Activated CD4-positive, alpha-beta T cell treated with anti-CD3 and anti-CD28 coated beads, Interleukin-2, amount 10 ng/mL, durations not matched to agents 7 days and 5 days (primary cell): ENCODE measurements at regions not wholly inside any gene's neighbourhood (a gene's known extent, or its start where the extent isn't known, plus 50 kb on each side); places are given as distances from the start of the nearest gene placed in this dataset.
"Not testable (repeated sequence)": the region's sequence is repeated elsewhere in the genome, so short reads cannot be mapped to it uniquely, and the experiment has no call there.

ENCODE experiments used
- CTCF ChIA-PET: fragments of 350-600 bp; sonication (Branson Sonifier 250); formaldehyde crosslinking; loops from one replicate; lab custom pipeline; 2021; ENCODE audit warnings: antibody characterized with exemption; lab: Charles Lee
- POLR2A ChIA-PET: fragments of 350-600 bp; sonication (Branson Sonifier 250); formaldehyde crosslinking; loops from one replicate; lab custom pipeline; 2021; ENCODE audit warnings: antibody characterized with exemption; lab: Charles Lee
- DNase-seq: peaks from one replicate; pipeline ENCODE4 v3.0.0-alpha.2; 2020
- H3K27ac Mint-ChIP-seq: one replicate; pipeline ENCODE4 v1.8.0; 2021; ENCODE audit warnings: mild to moderate bottlenecking, moderate library complexity, mixed read lengths
- H3K27me3 Mint-ChIP-seq: one replicate; pipeline ENCODE4 v1.8.0; 2021; ENCODE audit warnings: mixed read lengths
- H3K36me3 Mint-ChIP-seq: one replicate; pipeline ENCODE4 v1.8.0; 2021; ENCODE audit warnings: low read depth, mixed read lengths
- H3K4me1 Mint-ChIP-seq: one replicate; pipeline ENCODE4 v1.8.0; 2021; ENCODE audit warnings: mixed read lengths
- H3K4me3 Mint-ChIP-seq: one replicate; pipeline ENCODE4 v1.8.0; 2021; ENCODE audit warnings: mild to moderate bottlenecking, moderate library complexity, mixed read lengths
- H3K9me3 Mint-ChIP-seq: one replicate; pipeline ENCODE4 v1.8.0; 2021; ENCODE audit warnings: mixed read lengths

DNA sequence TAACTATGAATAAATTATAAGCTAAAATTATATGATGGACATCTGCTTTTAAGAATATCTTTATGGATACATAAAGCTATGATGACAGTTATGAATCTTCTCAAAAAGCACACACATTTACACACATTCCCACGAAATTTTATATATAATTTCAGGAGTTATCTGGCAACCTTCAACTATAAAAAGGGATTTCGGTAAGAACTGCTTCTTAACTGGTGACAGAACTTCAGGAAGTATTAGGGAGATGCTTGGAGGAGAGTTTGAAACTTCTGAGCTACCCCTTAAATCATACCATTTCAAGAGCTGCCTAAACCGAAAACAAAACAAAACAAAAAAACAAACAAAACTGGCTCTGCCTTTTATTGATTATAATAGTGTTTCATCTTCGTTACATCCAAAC is 399.4 kb downstream of the ZEB2 start:
- H3K9me3 Mint-ChIP-seq, result no peaks in the 10 kb centered on the region
- no peaks in the 10 kb centered on the region for H3K36me3 Mint-ChIP-seq
- no peak overlapping the region for H3K4me3 Mint-ChIP-seq
- ChIA-PET POLR2A (no interaction called here), CTCF (no interaction called here)
- H3K27me3 Mint-ChIP-seq, result no peaks in the 10 kb centered on the region
- DNase-seq, result no peak
- no peak overlapping the region for H3K27ac Mint-ChIP-seq
- H3K4me1 Mint-ChIP-seq, result no peaks in the 10 kb centered on the region

DNA sequence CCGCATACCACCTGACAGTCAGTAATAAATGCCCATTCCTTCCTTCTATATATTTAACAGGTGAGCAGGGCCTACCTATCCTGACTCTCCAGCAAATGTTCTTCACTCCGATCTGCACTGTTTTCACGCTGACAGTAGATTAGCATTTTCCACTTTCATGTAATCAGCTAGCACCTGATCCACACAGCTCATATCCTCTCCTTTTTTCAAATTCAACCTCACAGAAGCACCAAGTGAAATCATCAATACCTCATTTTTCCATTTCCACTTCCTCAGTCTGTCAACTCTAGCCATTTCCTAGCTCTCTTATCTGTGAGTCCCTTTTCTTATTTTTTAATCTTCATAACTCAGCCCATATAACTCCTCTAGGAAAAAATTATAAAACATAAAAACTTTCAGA is 402.8 kb downstream of the ZEB2 start:
- Mint-ChIP-seq H3K27ac (no peak overlapping the region), H3K36me3 (peaks cover under 1% of the 10 kb centered on the region), H3K4me3 (no peak overlapping the region), H3K9me3 (no peaks in the 10 kb centered on the region), H3K4me1 (no peaks in the 10 kb centered on the region), H3K27me3 (no peaks in the 10 kb centered on the region)
- CTCF ChIA-PET, result no interaction called here
- DNase-seq, result no peak
- POLR2A ChIA-PET, result interaction anchor here (0.7 kb wide), 1 partner anchor 21 kb away, joined by 4 read pairs; no protein-coding TSS in a partner anchor

DNA sequence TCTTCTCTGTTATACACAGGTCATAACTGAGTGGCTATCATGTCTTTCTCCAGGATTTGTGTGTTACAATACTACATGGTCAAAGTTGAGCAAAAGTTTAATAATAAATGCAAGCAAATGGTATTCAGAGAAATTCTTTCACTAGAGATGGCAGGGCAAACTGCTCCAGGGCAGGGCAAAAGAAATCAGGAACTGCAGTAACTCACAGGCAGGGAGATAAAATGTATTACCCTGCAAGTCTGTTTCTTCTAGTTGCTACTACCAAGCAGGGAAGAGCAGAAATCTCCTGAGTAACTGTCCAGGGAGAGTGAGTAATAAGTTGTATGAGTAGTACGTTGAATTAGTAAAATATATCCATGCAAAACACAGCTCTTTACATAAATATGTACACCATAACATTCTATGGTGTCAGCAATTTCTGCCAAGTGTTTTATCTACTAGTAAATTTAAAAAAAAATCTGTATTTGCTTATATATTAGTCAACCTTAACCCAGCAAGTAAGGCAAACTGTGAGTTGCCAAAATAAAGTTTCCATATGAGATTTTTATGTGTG is 404.1 kb downstream of the ZEB2 start:
- Mint-ChIP-seq H3K9me3 (no peaks in the 10 kb centered on the region), H3K4me3 (no peak overlapping the region), H3K27ac (no peak overlapping the region), H3K4me1 (no peaks in the 10 kb centered on the region), H3K36me3 (peaks cover 2% of the 10 kb centered on the region), H3K27me3 (no peaks in the 10 kb centered on the region)
- DNase-seq, result no peak
- CTCF ChIA-PET, result no interaction called here
- POLR2A ChIA-PET, result no interaction called here

DNA sequence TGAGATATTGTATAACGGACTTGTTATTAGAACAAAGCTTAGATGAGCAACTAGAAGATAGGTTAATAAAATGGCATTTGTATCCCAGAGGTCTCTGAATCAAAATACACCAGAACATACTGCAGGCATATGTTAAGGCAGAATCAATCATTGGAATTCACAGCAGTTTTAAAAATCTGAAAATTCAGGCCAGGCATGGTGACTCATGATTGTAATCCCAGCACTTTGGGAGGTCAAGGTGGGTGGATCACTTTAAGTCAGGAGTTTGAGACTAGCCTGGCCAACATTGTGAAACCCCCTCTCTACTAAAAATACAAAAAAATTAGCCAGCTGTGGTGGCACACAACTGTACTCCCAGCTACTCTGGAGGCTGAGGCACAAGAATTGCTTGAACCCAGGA is 405.2 kb downstream of the ZEB2 start:
- ChIA-PET POLR2A (no interaction called here), CTCF (no interaction called here)
- Mint-ChIP-seq H3K27ac (no peak overlapping the region), H3K9me3 (no peaks in the 10 kb centered on the region), H3K4me3 (no peak overlapping the region), H3K36me3 (peaks cover 4% of the 10 kb centered on the region), H3K4me1 (no peaks in the 10 kb centered on the region), H3K27me3 (no peaks in the 10 kb centered on the region)
- no peak for DNase-seq

DNA sequence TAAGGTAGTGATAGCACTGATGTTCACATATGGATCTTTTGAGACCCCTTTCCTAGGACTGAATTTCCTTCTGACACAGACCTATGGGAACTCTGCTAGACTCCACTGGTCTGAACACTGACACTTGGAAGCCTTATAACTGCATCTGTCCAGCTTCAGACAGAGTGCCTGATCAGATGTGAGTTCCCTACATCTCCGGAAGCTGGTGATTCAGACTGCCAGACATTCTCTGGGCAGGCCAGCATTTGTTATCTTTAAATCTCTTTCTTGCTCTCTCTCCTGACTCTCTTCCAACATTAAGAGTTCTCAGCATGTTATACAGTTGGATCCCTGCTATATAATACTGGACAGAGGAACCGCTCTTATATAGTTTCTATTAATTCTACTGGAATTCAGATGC is 408.5 kb downstream of the ZEB2 start:
- no peaks in the 10 kb centered on the region for H3K4me1 Mint-ChIP-seq
- H3K27ac Mint-ChIP-seq, result no peak overlapping the region
- peaks cover 12% of the 10 kb centered on the region for H3K9me3 Mint-ChIP-seq
- H3K4me3 Mint-ChIP-seq, result no peak overlapping the region
- ChIA-PET POLR2A (no interaction called here), CTCF (no interaction called here)
- H3K36me3 Mint-ChIP-seq, result peaks cover 4% of the 10 kb centered on the region
- no peak for DNase-seq
- no peaks in the 10 kb centered on the region for H3K27me3 Mint-ChIP-seq

DNA sequence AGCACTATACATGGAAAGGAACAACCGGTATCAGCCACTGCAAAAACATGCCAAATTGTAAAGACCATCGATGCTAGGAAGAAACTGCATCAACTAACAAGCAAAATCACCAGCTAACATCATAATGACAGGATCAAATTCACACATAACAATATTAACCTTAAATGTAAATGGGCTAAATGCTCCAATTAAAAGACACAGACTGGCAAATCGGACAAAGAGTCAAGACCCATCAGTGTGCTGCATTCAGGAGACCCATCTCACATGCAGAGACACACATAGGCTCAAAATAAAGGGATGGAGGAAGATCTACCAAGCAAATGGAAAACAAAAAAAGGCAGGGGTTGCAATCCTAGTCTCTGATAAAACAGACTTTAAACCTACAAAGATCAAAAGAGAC is 413.8 kb downstream of the ZEB2 start:
- DNase-seq, H3K4me3 Mint-ChIP-seq, H3K4me1 Mint-ChIP-seq, POLR2A ChIA-PET, H3K27ac Mint-ChIP-seq, H3K36me3 Mint-ChIP-seq, H3K27me3 Mint-ChIP-seq: not testable (repeated sequence)
- peaks cover 26% of the 10 kb centered on the region for H3K9me3 Mint-ChIP-seq
- CTCF ChIA-PET, result interaction anchor here (0.6 kb wide), 1 partner anchor 75 kb away, joined by 4 read pairs; no protein-coding TSS in a partner anchor

DNA sequence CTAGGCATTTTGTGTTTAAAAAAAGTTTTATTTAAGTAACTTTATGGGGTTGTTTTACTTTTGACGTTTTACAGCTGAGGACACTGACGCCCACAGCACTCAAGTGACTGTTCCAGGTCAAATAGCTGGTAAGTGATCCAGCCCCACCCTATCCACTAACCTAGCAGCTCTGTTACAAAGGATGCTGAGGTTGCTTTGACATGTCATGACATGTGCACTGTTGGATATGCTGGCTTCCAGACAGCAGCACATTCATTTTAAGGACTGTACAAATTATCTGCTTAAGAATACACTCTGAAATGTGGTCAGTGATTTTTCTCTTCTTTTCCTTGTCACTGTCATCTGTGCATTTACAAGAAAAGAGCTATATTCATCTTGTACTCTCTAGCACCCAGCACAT is 417.5 kb downstream of the ZEB2 start:
- Mint-ChIP-seq H3K27me3 (no peaks in the 10 kb centered on the region), H3K9me3 (peaks cover 21% of the 10 kb centered on the region), H3K36me3 (no peaks in the 10 kb centered on the region), H3K4me3 (no peak overlapping the region), H3K27ac (no peak overlapping the region), H3K4me1 (no peaks in the 10 kb centered on the region)
- CTCF ChIA-PET, result no interaction called here
- no peak for DNase-seq
- POLR2A ChIA-PET, result no interaction called here

DNA sequence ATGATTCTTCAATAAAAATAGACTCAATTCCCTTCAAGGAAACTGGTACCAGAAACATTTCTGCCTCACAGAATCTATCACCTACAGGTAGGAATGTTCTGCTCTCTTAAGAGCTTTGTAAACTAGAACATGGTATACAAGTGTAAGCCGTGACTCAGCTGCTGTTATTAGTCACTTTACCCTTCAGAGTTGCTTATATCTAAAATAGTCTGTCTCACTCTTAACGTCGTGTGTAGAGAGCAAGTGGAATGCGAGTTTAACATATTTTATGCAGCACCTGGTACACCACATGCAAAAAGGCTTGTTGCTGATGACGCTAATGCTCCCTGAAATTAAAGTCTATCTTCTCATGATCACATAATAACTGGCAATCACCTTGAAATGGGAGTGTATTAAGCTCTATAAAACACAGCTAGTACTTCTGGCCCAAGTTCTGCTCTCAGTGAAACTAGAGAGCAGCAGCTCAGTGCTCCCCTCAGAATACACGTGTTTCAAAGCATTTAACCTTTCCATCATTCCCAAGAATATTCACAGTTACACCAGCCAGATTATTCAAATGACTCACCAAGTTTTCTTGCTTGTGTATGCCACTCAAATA is 420.0 kb downstream of the ZEB2 start:
- H3K9me3 Mint-ChIP-seq, result peaks cover 5% of the 10 kb centered on the region
- H3K4me3 Mint-ChIP-seq, result no peak overlapping the region
- H3K27me3 Mint-ChIP-seq, result no peaks in the 10 kb centered on the region
- no peak overlapping the region for H3K27ac Mint-ChIP-seq
- H3K4me1 Mint-ChIP-seq, result no peaks in the 10 kb centered on the region
- CTCF ChIA-PET, result no interaction called here
- POLR2A ChIA-PET, result no interaction called here
- no peaks in the 10 kb centered on the region for H3K36me3 Mint-ChIP-seq
- DNase-seq, result no peak

DNA sequence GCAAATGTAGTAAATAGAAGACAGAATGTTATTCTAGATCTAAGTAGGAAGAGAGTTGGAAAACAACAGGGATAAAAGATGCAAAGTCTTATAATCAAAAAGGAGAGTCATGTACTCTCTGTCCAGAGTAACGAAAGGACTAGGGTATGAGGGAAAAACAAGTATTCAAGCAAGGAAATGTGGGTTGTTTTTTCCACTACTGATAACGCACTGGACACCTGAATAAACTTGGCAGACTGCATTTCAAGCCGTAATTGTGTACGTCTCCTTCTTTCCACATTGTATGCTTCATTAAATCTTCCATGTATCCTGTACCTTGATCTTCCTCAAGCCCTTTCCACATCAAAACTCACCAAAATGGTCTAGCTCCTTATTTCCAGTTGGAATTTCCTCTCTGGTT is 420.6 kb downstream of the ZEB2 start:
- H3K4me3 Mint-ChIP-seq, result no peak overlapping the region
- H3K27me3 Mint-ChIP-seq, result no peaks in the 10 kb centered on the region
- H3K4me1 Mint-ChIP-seq, result no peaks in the 10 kb centered on the region
- H3K27ac Mint-ChIP-seq, result no peak overlapping the region
- no peaks in the 10 kb centered on the region for H3K36me3 Mint-ChIP-seq
- ChIA-PET POLR2A (no interaction called here), CTCF (interaction anchor here (0.7 kb wide), 1 partner anchor 165 kb away, joined by 3 read pairs; no protein-coding TSS in a partner anchor)
- no peak for DNase-seq
- H3K9me3 Mint-ChIP-seq, result peaks cover 8% of the 10 kb centered on the region

DNA sequence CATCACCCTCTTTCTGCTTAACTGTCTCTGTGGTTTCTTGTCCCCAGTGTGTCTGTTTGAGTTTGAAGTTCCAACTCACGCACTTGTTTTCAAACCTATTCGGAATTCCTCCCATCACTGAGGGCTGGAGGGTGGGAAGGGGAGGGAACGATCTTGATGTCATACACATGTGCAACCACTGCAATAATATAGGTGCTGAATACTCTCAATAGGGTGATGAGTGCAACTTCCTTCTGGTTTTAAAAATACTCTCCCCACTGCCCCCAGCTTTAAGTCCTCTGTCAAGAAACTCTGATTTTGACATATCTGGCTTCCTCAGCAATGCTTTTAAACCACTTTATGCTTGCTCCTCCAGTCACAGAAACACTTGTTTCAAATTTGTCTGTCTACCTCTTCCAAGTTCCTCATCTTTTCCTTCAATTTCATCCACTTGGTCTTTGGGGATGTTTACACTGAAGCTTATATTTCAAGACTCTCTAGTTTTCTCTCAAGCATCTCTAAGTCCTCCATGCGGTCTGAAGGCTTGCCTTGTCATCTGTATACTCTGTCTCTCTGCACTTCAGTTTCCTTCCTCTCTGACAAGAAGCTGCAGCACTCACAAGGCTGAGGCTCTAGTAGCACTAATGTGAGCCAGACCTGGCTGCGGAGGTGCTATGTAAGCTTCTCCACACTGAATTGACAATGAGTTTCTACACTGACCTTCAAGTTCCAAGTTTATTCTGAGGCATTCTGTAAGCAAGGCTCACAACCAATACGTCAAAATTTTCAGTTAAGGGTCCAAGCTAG is 422.3 kb downstream of the ZEB2 start:
- H3K4me1 Mint-ChIP-seq, result no peaks in the 10 kb centered on the region
- no peak for DNase-seq
- H3K27me3 Mint-ChIP-seq, result no peaks in the 10 kb centered on the region
- no peaks in the 10 kb centered on the region for H3K36me3 Mint-ChIP-seq
- ChIA-PET CTCF (no interaction called here), POLR2A (no interaction called here)
- H3K4me3 Mint-ChIP-seq, result no peak overlapping the region
- peaks cover 5% of the 10 kb centered on the region for H3K9me3 Mint-ChIP-seq
- no peak overlapping the region for H3K27ac Mint-ChIP-seq

DNA sequence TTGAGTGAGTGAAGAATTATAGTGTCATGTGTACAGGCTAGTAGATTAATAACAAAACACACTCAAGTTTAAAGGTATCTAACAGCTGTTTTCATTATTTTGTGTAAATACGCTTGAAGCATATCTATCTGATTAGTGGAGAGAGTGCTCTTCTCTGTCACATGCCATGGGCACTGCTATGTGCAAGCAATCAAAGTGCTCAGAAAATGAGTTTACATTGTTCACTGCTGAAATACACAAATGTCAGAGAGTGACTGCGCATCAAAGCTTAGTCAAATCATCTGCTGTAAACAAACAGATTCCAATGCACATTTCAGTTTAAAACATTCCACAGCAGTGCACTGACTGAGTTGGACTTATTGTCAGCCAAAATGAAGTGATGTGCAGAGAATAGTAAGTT is 423.4 kb downstream of the ZEB2 start:
- POLR2A ChIA-PET, result interaction anchor here (0.6 kb wide), 1 partner anchor 21 kb away, joined by 4 read pairs; no protein-coding TSS in a partner anchor
- Mint-ChIP-seq H3K4me1 (no peaks in the 10 kb centered on the region), H3K27ac (no peak overlapping the region), H3K36me3 (no peaks in the 10 kb centered on the region), H3K27me3 (no peaks in the 10 kb centered on the region), H3K9me3 (peaks cover 5% of the 10 kb centered on the region), H3K4me3 (no peak overlapping the region)
- CTCF ChIA-PET, result no interaction called here
- DNase-seq, result no peak

DNA sequence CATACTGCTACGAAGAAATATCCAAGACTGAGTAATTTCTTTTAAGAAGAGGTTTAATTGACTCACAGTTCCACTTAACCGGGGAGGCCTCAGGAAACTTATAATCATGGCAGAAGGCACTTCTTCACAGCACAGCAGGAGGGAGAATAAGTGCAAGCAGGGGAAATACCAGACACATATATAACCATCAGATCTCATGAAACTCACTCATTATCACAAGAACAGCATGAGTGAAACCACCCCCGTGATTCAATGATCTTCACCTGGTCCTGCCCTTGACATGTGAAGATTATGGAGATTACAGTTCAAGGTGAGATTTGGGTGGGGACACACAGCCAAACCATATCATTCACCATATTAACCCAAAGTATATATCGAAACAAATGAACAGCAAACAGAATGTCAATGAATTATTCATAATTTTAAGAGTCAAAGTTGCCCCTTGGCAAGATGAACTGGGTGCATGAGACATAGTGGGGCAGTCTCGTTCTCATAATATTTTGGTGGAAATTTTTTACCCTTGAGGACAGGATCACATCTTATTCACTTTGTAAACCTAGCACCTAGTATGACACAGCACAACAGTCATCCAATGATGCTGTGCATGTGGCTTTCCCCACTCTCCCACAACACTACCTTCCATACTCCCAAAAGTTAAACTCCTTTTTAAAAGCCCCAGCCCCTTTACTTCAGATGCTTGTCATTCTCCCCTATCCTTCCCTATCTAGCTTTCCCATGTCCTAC is 425.3 kb downstream of the ZEB2 start:
- Mint-ChIP-seq H3K36me3 (no peaks in the 10 kb centered on the region), H3K27me3 (no peaks in the 10 kb centered on the region), H3K4me3 (no peak overlapping the region), H3K27ac (no peak overlapping the region), H3K4me1 (no peaks in the 10 kb centered on the region), H3K9me3 (peaks cover 5% of the 10 kb centered on the region)
- ChIA-PET CTCF (no interaction called here), POLR2A (no interaction called here)
- no peak for DNase-seq

DNA sequence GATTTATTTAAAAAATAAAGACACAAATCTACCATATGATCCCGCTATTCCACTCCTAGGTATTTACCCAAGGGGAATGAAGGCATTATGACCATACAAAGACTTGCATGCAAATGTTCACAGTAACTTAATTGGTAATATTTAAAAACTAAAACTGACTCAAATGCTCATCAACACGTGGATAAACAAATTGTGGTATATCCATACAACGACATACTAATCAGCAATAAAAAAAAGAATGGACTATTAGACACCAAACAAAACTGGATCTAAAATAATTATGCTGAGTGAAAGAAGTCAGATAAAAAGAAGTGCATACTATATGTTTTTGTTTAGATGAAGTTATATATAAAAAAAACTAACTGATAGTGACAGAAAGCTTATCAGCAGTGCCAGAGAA is 428.3 kb downstream of the ZEB2 start:
- Mint-ChIP-seq H3K4me1 (no peaks in the 10 kb centered on the region), H3K9me3 (peaks cover 5% of the 10 kb centered on the region), H3K36me3 (no peaks in the 10 kb centered on the region), H3K4me3 (no peak overlapping the region), H3K27ac (no peak overlapping the region), H3K27me3 (no peaks in the 10 kb centered on the region)
- DNase-seq, result no peak
- POLR2A ChIA-PET, result no interaction called here
- CTCF ChIA-PET, result no interaction called here
